ENCODE measurements at regions not wholly inside any gene's neighbourhood (a gene's known extent, or its start where the extent isn't known, plus 50 kb on each side); places are given as distances from the start of the nearest gene placed in this dataset.

GRCh38 chr10:111439034-111439842, 362.4 kb downstream of the ADRA2A start:
- ATAC-seq (no peak), DNase-seq (no peak)
- 69 to 85% (median 82%) methylated on average over 3 of the region's 3 CpGs for WGBS, 3 donors
- Histone ChIP-seq H3K9me3 (no peaks in the 10 kb centered on the region), H3K27me3 (ENCODE audit: insufficient read depth in 3 of 3, low read length in 2 of 3) (peaks cover 0 to 4% (median 2%) of the 10 kb centered on the region in 3 donors), H3K4me3 (no peak overlapping the region), H3K27ac (no peak overlapping the region), H3K36me3 (ENCODE audit: insufficient read depth in 1 of 2, low read depth in 1 of 2) (no peaks in the 10 kb centered on the region), H3K4me1 (no peaks in the 10 kb centered on the region)
- no peak for TF ChIP-seq CTCF (IDR thresholded peaks at IDR 0.05)
- intact Hi-C loops (cut with DNase I): no loop called here

GRCh38 chr10:111440501-111440900, 363.7 kb downstream of the ADRA2A start:
- Histone ChIP-seq H3K9me3 (no peaks in the 10 kb centered on the region), H3K36me3 (ENCODE audit: insufficient read depth in 1 of 2, low read depth in 1 of 2) (no peaks in the 10 kb centered on the region), H3K4me1 (no peaks in the 10 kb centered on the region), H3K27me3 (ENCODE audit: insufficient read depth in 3 of 3, low read length in 2 of 3) (peaks cover 0 to 4% (median 2%) of the 10 kb centered on the region in 3 donors), H3K27ac (no peak overlapping the region), H3K4me3 (no peak overlapping the region)
- DNase-seq (no peak), ATAC-seq (no peak)
- WGBS, 3 donors: 58 to 65% (median 63%) methylated on average over 5 of the region's 5 CpGs
- intact Hi-C loops (cut with DNase I): no loop called here
- no peak for TF ChIP-seq CTCF (IDR thresholded peaks at IDR 0.05)

- Histone ChIP-seq H3K9me3 (no peaks in the 10 kb centered on the region), H3K36me3 (ENCODE audit: insufficient read depth in 1 of 2, low read depth in 1 of 2) (no peaks in the 10 kb centered on the region), H3K4me1 (no peaks in the 10 kb centered on the region), H3K27ac (no peak overlapping the region), H3K27me3 (ENCODE audit: insufficient read depth in 3 of 3, low read length in 2 of 3) (peaks cover 0 to 4% (median 0%) of the 10 kb centered on the region in 3 donors), H3K4me3 (no peak overlapping the region)
- DNase-seq: no peak
- no peak for TF ChIP-seq CTCF (IDR thresholded peaks at IDR 0.05)
- 25 to 42% (median 34%) methylated on average over 5 of the region's 5 CpGs for WGBS, 3 donors
- no peak for ATAC-seq
- intact Hi-C loops (cut with DNase I): no loop called here
Observed at GRCh38 chr10:111445667-111446066, 368.8 kb downstream of the ADRA2A start.

- intact Hi-C loops (cut with DNase I): no loop called here
- Histone ChIP-seq H3K9me3 (no peaks in the 10 kb centered on the region), H3K27ac (no peak overlapping the region), H3K4me1 (no peaks in the 10 kb centered on the region), H3K4me3 (no peak overlapping the region), H3K27me3 (ENCODE audit: insufficient read depth in 3 of 3, low read length in 2 of 3) (peaks cover 0 to 1% (median 0%) of the 10 kb centered on the region in 3 donors), H3K36me3 (ENCODE audit: insufficient read depth in 1 of 2, low read depth in 1 of 2) (no peaks in the 10 kb centered on the region)
- DNase-seq (no peak), ATAC-seq (no peak)
- TF ChIP-seq CTCF (IDR thresholded peaks at IDR 0.05): no peak
Observed at GRCh38 chr10:111446966-111447365, 370.1 kb downstream of the ADRA2A start.

- TF ChIP-seq CTCF (IDR thresholded peaks at IDR 0.05): no peak
- H3K9me3 ChIP-seq: no peaks in the 10 kb centered on the region
- peaks cover 0 to 3% (median 0%) of the 10 kb centered on the region in 3 donors for H3K27me3 ChIP-seq (ENCODE audit: insufficient read depth in 3 of 3, low read length in 2 of 3)
- 67 to 68% (median 68%) methylated on average over 3 of the region's 3 CpGs for WGBS, 3 donors
- no peak for ATAC-seq
- H3K4me3 ChIP-seq: no peak overlapping the region
- intact Hi-C loops (cut with DNase I): no loop called here
- no peaks in the 10 kb centered on the region for H3K36me3 ChIP-seq (ENCODE audit: insufficient read depth in 1 of 2, low read depth in 1 of 2)
- H3K27ac ChIP-seq: no peak overlapping the region
- no peaks in the 10 kb centered on the region for H3K4me1 ChIP-seq
- DNase-seq: no peak
Observed at GRCh38 chr10:111452153-111452552, 375.3 kb downstream of the ADRA2A start.
